ENCODE measurements at regions not wholly inside any gene's neighbourhood (a gene's known extent, or its start where the extent isn't known, plus 50 kb on each side); places are given as distances from the start of the nearest gene placed in this dataset.

- TF ChIP-seq CTCF (IDR thresholded peaks at IDR 0.05) (no peak), POLR2A (IDR thresholded peaks at IDR 0.05) (no peak)
Observed at GRCh38 chr2:220144411-220144810, 517.0 kb downstream of the SLC4A3 start.
